RWPE2 (cell line): ENCODE measurements at regions not wholly inside any gene's neighbourhood (a gene's known extent, or its start where the extent isn't known, plus 50 kb on each side); places are given as distances from the start of the nearest gene placed in this dataset.

ENCODE experiments used
- ATAC-seq: fragments of 200-7000 bp; cut with Tn5 transposase; 3 replicates; pipeline ENCODE4 v1.9.1; 2021; ENCODE audit warnings: low read depth
- DNase-seq: peaks from one replicate; pipeline ENCODE4 v3.0.0-alpha.2; 2020; ENCODE audit warnings: low spot score
- H3K27ac ChIP-seq: fragments of 450-650 bp; 2 replicates; pipeline ENCODE4 v1.5.1; 2017; ENCODE audit warnings: mild to moderate bottlenecking; ENCODE audit not compliant: poor library complexity, severe bottlenecking
- H3K27me3 ChIP-seq: fragments of 250-450 bp; sonication (Bioruptor Pico); 2 replicates; pipeline ENCODE4 v1.5.1; 2021; ENCODE audit warnings: mild to moderate bottlenecking, moderate library complexity; ENCODE audit not compliant: insufficient read depth, poor library complexity, severe bottlenecking
- H3K36me3 ChIP-seq: fragments of 250-450 bp; sonication (Bioruptor Pico); 2 replicates; pipeline ENCODE4 v1.5.1; 2020; ENCODE audit warnings: low read depth, mild to moderate bottlenecking, moderate library complexity
- H3K4me1 ChIP-seq: fragments of 250-450 bp; sonication (Bioruptor Pico); 2 replicates; pipeline ENCODE4 v1.5.1; 2021; ENCODE audit warnings: mild to moderate bottlenecking, moderate library complexity; ENCODE audit not compliant: insufficient read depth, poor library complexity, severe bottlenecking
- H3K4me3 ChIP-seq: fragments of 250-450 bp; sonication (Bioruptor Pico); 2 replicates; pipeline ENCODE4 v1.5.1; 2021; ENCODE audit warnings: mild to moderate bottlenecking, moderate library complexity; ENCODE audit not compliant: severe bottlenecking
- H3K9me3 ChIP-seq: fragments of 250-450 bp; sonication (Bioruptor Pico); 2 replicates; pipeline ENCODE4 v1.5.1; 2021; ENCODE audit warnings: mild to moderate bottlenecking, moderate library complexity; ENCODE audit not compliant: severe bottlenecking
- TF ChIP-seq, protein P1 (sequence below): fragments of 450-650 bp; IDR thresholded peaks from one replicate; pipeline ENCODE4 v1.5.1; 2017; ENCODE audit warnings: mild to moderate bottlenecking, moderate library complexity; ENCODE audit not compliant: poor library complexity, severe bottlenecking

- Histone ChIP-seq H3K9me3 (no peaks in the 10 kb centered on the region), H3K4me3 (no peak overlapping the region), H3K27ac (no peak overlapping the region), H3K36me3 (no peaks in the 10 kb centered on the region), H3K4me1 (no peaks in the 10 kb centered on the region), H3K27me3 (no peaks in the 10 kb centered on the region)
- no peak for ATAC-seq
- no peak for DNase-seq
- TF ChIP-seq, protein P1, sequence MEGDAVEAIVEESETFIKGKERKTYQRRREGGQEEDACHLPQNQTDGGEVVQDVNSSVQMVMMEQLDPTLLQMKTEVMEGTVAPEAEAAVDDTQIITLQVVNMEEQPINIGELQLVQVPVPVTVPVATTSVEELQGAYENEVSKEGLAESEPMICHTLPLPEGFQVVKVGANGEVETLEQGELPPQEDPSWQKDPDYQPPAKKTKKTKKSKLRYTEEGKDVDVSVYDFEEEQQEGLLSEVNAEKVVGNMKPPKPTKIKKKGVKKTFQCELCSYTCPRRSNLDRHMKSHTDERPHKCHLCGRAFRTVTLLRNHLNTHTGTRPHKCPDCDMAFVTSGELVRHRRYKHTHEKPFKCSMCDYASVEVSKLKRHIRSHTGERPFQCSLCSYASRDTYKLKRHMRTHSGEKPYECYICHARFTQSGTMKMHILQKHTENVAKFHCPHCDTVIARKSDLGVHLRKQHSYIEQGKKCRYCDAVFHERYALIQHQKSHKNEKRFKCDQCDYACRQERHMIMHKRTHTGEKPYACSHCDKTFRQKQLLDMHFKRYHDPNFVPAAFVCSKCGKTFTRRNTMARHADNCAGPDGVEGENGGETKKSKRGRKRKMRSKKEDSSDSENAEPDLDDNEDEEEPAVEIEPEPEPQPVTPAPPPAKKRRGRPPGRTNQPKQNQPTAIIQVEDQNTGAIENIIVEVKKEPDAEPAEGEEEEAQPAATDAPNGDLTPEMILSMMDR: no peak
These were observed 211.8 kb upstream of the RND3 start for GRCh38 chr2:150699218-150699617.

DNA sequence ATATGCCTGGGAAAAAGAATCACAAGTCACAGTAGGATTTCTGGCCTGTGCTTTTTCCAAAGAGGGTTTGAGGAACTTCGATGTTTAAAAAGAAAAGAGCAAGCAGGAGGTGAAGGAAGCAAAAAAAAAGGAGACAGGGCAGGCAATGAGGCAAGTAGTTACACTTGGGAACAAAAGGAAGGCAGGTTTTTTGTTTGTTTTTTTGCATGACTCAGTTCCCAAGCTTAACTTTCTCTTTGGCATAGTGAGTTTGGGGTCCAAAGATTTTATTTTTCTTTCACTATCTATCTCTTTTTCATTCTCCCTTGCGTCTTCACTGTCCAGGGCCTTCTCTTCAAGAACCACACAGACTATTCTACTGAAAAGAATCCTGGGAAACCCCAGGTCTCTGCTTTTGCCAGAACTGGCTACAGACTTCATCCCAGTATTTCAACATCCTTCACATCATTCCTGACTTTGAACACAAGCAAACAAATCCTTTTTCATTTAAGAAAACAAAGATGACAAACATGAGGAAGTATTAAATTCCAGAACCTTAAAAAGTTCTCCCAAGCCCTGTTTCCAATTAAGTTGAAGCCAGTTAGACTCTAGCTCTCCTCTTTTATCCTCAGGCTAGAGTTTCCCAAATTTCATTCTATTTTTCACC is 210.7 kb upstream of the RND3 start:
- Histone ChIP-seq H3K27me3 (no peaks in the 10 kb centered on the region), H3K4me1 (no peaks in the 10 kb centered on the region), H3K4me3 (no peak overlapping the region), H3K27ac (no peak overlapping the region), H3K36me3 (no peaks in the 10 kb centered on the region), H3K9me3 (no peaks in the 10 kb centered on the region)
- no peak for ATAC-seq
- DNase-seq: no peak
- TF ChIP-seq, protein P1: no peak

DNA sequence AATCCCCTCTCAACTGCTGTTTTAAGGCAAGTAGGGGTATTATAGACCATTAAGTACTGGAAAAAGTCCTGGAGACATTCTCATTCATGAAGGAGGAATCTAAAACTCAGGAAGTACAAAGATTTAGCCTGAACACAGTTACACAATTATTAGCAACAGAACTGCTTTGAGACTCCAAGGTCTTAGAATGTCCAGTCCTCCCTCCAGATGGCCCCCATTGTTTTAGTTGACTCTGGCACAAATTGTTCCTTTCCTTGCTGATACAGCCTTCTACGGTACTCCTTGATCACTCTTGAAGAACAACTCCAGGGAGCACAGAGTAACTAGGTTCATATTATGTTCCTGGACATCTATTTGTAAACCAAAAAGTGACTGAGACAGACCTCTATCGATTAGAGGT is 210.1 kb upstream of the RND3 start:
- Histone ChIP-seq H3K4me1 (no peaks in the 10 kb centered on the region), H3K9me3 (no peaks in the 10 kb centered on the region), H3K36me3 (no peaks in the 10 kb centered on the region), H3K27ac (no peak overlapping the region), H3K27me3 (no peaks in the 10 kb centered on the region), H3K4me3 (no peak overlapping the region)
- TF ChIP-seq, protein P1: no peak
- DNase-seq (no peak), ATAC-seq (no peak)

GRCh38 chr2:150695451-150696135 is 208.1 kb upstream of the RND3 start:
- H3K36me3 ChIP-seq: no peaks in the 10 kb centered on the region
- no peaks in the 10 kb centered on the region for H3K4me1 ChIP-seq
- no peak overlapping the region for H3K4me3 ChIP-seq
- ATAC-seq (no peak), DNase-seq (no peak)
- no peaks in the 10 kb centered on the region for H3K9me3 ChIP-seq
- H3K27ac ChIP-seq: no peak overlapping the region
- TF ChIP-seq, protein P1: no peak
- no peaks in the 10 kb centered on the region for H3K27me3 ChIP-seq

DNA sequence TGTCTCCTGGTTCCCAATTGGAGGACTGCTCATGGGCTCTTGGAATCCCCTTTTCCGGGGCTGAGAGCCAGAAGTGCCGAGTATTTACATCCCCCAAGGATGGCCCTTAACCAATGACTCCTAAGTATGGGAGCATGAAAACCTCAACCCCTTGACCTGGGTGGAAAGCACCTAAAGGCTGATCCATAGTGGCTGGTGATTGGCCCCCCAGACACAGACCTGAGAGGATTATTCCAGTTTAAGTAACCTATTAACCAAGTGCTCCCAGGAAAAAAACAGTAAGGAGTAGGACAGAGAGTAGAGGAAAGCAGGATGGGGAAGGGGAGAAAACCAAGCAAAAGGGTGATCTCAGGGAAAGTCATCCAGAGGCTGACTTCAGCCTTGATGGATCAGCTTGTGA is 206.1 kb upstream of the RND3 start:
- DNase-seq: no peak
- Histone ChIP-seq H3K36me3 (no peaks in the 10 kb centered on the region), H3K27me3 (no peaks in the 10 kb centered on the region), H3K4me1 (no peaks in the 10 kb centered on the region), H3K4me3 (no peak overlapping the region), H3K27ac (no peak overlapping the region), H3K9me3 (no peaks in the 10 kb centered on the region)
- TF ChIP-seq, protein P1: no peak
- no peak for ATAC-seq
